ENCODE measurements at regions not wholly inside any gene's neighbourhood (a gene's known extent, or its start where the extent isn't known, plus 50 kb on each side); places are given as distances from the start of the nearest gene placed in this dataset.

GRCh38 chr2:60213865-60214625 is 339.4 kb downstream of the BCL11A start:
- TF ChIP-seq, protein P1, sequence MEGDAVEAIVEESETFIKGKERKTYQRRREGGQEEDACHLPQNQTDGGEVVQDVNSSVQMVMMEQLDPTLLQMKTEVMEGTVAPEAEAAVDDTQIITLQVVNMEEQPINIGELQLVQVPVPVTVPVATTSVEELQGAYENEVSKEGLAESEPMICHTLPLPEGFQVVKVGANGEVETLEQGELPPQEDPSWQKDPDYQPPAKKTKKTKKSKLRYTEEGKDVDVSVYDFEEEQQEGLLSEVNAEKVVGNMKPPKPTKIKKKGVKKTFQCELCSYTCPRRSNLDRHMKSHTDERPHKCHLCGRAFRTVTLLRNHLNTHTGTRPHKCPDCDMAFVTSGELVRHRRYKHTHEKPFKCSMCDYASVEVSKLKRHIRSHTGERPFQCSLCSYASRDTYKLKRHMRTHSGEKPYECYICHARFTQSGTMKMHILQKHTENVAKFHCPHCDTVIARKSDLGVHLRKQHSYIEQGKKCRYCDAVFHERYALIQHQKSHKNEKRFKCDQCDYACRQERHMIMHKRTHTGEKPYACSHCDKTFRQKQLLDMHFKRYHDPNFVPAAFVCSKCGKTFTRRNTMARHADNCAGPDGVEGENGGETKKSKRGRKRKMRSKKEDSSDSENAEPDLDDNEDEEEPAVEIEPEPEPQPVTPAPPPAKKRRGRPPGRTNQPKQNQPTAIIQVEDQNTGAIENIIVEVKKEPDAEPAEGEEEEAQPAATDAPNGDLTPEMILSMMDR (IDR thresholded peaks at IDR 0.05; ENCODE audit: poor library complexity, severe bottlenecking) = no peak
- TF ChIP-seq MXI1 (conservative IDR thresholded peaks at IDR 0.05; ENCODE audit: poor library complexity, severe bottlenecking) (no peak), EZH2 (IDR thresholded peaks at IDR 0.05; ENCODE audit: borderline replicate concordance, insufficient read depth, low read length, poor library complexity, severe bottlenecking) (no peak), RAD21 (conservative IDR thresholded peaks at IDR 0.05) (no peak), REST (IDR thresholded peaks at IDR 0.05; ENCODE audit: borderline replicate concordance) (no peak), POLR2AphosphoS5 (IDR thresholded peaks at IDR 0.05) (no peak)
